ENCODE measurements at regions not wholly inside any gene's neighbourhood (a gene's known extent, or its start where the extent isn't known, plus 50 kb on each side); places are given as distances from the start of the nearest gene placed in this dataset.

GRCh38 chr10:7487528-7487927, 76.7 kb upstream of the SFMBT2 start:
- 44 to 74% methylated on average over 2 of the region's 2 CpGs for WGBS, 2 donors
- TF ChIP-seq CTCF (IDR thresholded peaks at IDR 0.05; ENCODE audit: control extremely low read depth, extremely low read depth): no peak
- DNase-seq: peak in 2 of 3 donors; percentile 35 to 44
- H3K36me3 ChIP-seq (ENCODE audit: control insufficient read depth in 4 of 4, insufficient read depth in 4 of 4, low read length in 4 of 4): no peaks in the 10 kb centered on the region
- H3K27ac ChIP-seq (ENCODE audit: low read depth in 1 of 2, low read length in 1 of 2): no peak overlapping the region
- no peak for ATAC-seq (ENCODE audit: insufficient read depth, low FRiP score)
- no peaks in the 10 kb centered on the region for H3K9me3 ChIP-seq (ENCODE audit: control insufficient read depth in 4 of 4, insufficient read depth in 3 of 4, low read length in 3 of 4)
- H3K9ac ChIP-seq (ENCODE audit: insufficient read depth in 1 of 2, low read length in 2 of 2): no peak overlapping the region
- H3K27me3 ChIP-seq (ENCODE audit: control insufficient read depth in 3 of 3, insufficient read depth in 3 of 3, low read length in 2 of 3): peaks cover 0 to 3% (median 0%) of the 10 kb centered on the region in 3 donors
- H3K4me3 ChIP-seq: no peak overlapping the region
- H3K4me1 ChIP-seq (ENCODE audit: control insufficient read depth in 5 of 5, insufficient read depth in 5 of 5, low read length in 5 of 5): peaks cover 0 to 25% (median 3%) of the 10 kb centered on the region in 5 donors

- H3K4me3 ChIP-seq: no peak overlapping the region
These were observed 75.7 kb upstream of the SFMBT2 start for GRCh38 chr10:7486528-7486927.

DNA sequence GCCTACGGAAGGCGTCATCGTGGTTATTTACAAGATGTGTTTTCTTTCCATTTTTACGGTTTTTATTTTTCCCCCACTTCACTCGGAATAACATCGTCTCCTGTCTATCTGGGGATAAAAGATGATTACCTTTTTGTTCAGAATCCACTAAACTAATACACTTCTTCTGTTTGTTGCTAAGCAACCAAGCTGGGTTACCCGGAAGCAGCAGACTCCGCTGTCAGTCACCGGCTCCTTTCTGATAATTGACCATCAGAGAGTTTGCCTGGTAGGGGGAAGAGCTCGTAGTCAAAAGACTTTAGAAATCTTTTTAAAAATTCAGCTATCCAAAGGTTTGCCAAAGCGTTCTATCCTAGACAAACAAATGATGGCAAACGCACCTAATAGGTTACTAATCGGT, 75.0 kb upstream of the SFMBT2 start:
- Histone ChIP-seq H3K36me3 (ENCODE audit: control insufficient read depth in 4 of 4, insufficient read depth in 4 of 4, low read length in 4 of 4) (no peaks in the 10 kb centered on the region), H3K27me3 (ENCODE audit: control insufficient read depth in 3 of 3, insufficient read depth in 3 of 3, low read length in 2 of 3) (peaks cover 0 to 3% (median 0%) of the 10 kb centered on the region in 3 donors), H3K4me3 (no peak overlapping the region), H3K9me3 (ENCODE audit: control insufficient read depth in 4 of 4, insufficient read depth in 3 of 4, low read length in 3 of 4) (no peaks in the 10 kb centered on the region), H3K9ac (ENCODE audit: insufficient read depth in 1 of 2, low read length in 2 of 2) (no peak overlapping the region), H3K4me1 (ENCODE audit: control insufficient read depth in 5 of 5, insufficient read depth in 5 of 5, low read length in 5 of 5) (peaks cover 0 to 31% (median 6%) of the 10 kb centered on the region in 5 donors), H3K27ac (ENCODE audit: low read depth in 1 of 2, low read length in 1 of 2) (no peak overlapping the region)
- no peak for TF ChIP-seq CTCF (IDR thresholded peaks at IDR 0.05; ENCODE audit: control extremely low read depth, extremely low read depth)
- DNase-seq (no peak), ATAC-seq (ENCODE audit: insufficient read depth, low FRiP score) (no peak)
- 76 to 91% methylated on average over 13 of the region's 13 CpGs for WGBS, 2 donors

More at GRCh38 chr10:7486528-7486927, 75.7 kb upstream of the SFMBT2 start:
- H3K36me3 ChIP-seq (ENCODE audit: control insufficient read depth in 4 of 4, insufficient read depth in 4 of 4, low read length in 4 of 4): no peaks in the 10 kb centered on the region
- ATAC-seq (ENCODE audit: insufficient read depth, low FRiP score) (no peak), DNase-seq (no peak)
- WGBS, 2 donors: 72 to 74% methylated on average over 6 of the region's 6 CpGs
- no peak overlapping the region for H3K27ac ChIP-seq (ENCODE audit: low read depth in 1 of 2, low read length in 1 of 2)
- H3K9me3 ChIP-seq (ENCODE audit: control insufficient read depth in 4 of 4, insufficient read depth in 3 of 4, low read length in 3 of 4): no peaks in the 10 kb centered on the region
- peaks cover 0 to 3% (median 0%) of the 10 kb centered on the region in 3 donors for H3K27me3 ChIP-seq (ENCODE audit: control insufficient read depth in 3 of 3, insufficient read depth in 3 of 3, low read length in 2 of 3)
- no peak overlapping the region for H3K9ac ChIP-seq (ENCODE audit: insufficient read depth in 1 of 2, low read length in 2 of 2)
- no peak for TF ChIP-seq CTCF (IDR thresholded peaks at IDR 0.05; ENCODE audit: control extremely low read depth, extremely low read depth)
- H3K4me1 ChIP-seq (ENCODE audit: control insufficient read depth in 5 of 5, insufficient read depth in 5 of 5, low read length in 5 of 5): peaks cover 0 to 27% (median 3%) of the 10 kb centered on the region in 5 donors

- 19 to 21% methylated on average over 9 of the region's 9 CpGs for WGBS, 2 donors
- DNase-seq (peak in 1 of 3 donors; percentile 45), ATAC-seq (ENCODE audit: insufficient read depth, low FRiP score) (no peak)
- peaks cover 0 to 31% (median 6%) of the 10 kb centered on the region in 5 donors for H3K4me1 ChIP-seq (ENCODE audit: control insufficient read depth in 5 of 5, insufficient read depth in 5 of 5, low read length in 5 of 5)
- TF ChIP-seq CTCF (IDR thresholded peaks at IDR 0.05; ENCODE audit: control extremely low read depth, extremely low read depth): no peak
- H3K9ac ChIP-seq (ENCODE audit: insufficient read depth in 1 of 2, low read length in 2 of 2): peak overlapping the region in 1 of 2 donors; percentile 50
- no peak overlapping the region for H3K27ac ChIP-seq (ENCODE audit: low read depth in 1 of 2, low read length in 1 of 2)
- peaks cover 0 to 3% (median 0%) of the 10 kb centered on the region in 3 donors for H3K27me3 ChIP-seq (ENCODE audit: control insufficient read depth in 3 of 3, insufficient read depth in 3 of 3, low read length in 2 of 3)
- no peaks in the 10 kb centered on the region for H3K9me3 ChIP-seq (ENCODE audit: control insufficient read depth in 4 of 4, insufficient read depth in 3 of 4, low read length in 3 of 4)
- no peak overlapping the region for H3K4me3 ChIP-seq
- no peaks in the 10 kb centered on the region for H3K36me3 ChIP-seq (ENCODE audit: control insufficient read depth in 4 of 4, insufficient read depth in 4 of 4, low read length in 4 of 4)
These were observed 74.4 kb upstream of the SFMBT2 start for GRCh38 chr10:7485244-7485556.
